ENCODE measurements at regions not wholly inside any gene's neighbourhood (a gene's known extent, or its start where the extent isn't known, plus 50 kb on each side); places are given as distances from the start of the nearest gene placed in this dataset.
"Not testable (repeated sequence)": the region's sequence is repeated elsewhere in the genome, so short reads cannot be mapped to it uniquely, and the experiment has no call there.

DNA sequence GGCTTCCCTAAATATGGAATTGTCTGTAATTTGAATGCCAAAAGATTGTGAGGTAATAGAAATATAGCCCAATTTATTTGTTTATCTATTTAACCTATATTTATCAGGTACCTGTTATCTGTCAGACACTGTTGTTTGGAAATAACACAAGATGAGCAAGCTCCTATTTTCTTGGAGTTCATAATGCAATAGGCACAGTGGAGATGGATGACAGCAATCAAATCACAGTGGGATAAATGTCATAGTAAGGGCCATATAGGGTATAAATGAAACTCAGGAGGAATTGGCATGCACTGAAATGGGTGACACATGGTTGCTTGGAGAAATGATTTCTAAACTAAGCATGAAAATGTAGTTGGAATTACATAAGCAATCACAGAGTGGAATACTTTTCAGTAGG is 761.8 kb upstream of the MBL2 start:
- DNase-seq (ENCODE audit: low spot score) = no peak

DNA sequence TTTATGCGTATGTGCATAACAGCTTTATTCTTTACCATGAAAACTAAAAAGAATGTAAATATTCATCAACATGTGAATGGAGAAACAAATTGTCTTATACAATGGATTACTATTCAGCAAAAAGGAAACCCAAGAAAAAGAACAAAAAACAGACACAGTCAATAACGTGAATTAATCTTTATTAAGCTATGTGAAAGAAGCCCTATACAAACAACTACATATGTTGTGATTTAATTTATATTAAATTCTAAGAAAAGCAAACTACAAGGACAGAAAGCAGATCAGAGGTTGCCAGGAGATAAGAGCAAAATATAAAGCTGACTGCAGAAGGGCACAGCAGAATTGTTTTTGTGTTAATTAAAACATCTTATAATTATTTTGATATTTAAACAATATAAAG is 756.4 kb upstream of the MBL2 start:
- no peak for DNase-seq (ENCODE audit: low spot score)

DNA sequence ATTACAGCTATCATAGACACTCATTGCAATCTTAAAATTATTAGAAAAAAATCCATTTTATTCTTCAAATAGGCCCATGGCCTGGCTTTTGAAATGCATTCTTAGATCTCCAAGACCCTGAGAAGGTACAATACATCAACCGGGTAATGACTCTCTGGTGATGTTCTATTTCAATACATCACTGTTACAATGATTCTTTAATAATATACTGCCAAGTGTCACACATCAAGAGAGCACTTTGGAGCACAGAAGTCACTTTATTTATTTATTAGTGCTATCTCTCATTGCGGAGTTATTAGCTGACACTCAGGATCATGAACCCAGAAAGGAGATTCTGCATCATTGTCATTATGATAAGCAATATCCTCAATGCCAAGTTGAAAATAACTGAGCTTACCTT is 748.5 kb upstream of the MBL2 start:
- no peak for DNase-seq (ENCODE audit: low spot score)

DNA sequence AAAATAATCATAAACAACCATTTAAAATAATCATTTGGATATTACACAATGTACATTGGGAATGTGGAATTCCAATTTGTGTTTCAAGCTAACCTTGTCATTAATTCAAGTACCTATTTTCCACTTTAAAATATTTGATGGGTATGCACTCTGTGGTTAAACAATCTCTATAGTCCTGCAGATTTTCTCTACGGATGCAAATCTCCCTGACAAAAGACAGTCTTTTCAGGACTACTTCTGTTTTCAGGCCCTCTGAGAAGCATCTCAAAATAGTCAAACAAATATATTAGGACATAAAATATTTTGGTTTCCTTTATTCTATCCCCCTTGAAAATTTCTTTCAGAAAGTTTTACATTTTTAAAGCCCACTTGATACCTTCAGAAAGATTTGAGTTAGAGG is 735.6 kb upstream of the MBL2 start:
- DNase-seq (ENCODE audit: low spot score) = no peak

DNA sequence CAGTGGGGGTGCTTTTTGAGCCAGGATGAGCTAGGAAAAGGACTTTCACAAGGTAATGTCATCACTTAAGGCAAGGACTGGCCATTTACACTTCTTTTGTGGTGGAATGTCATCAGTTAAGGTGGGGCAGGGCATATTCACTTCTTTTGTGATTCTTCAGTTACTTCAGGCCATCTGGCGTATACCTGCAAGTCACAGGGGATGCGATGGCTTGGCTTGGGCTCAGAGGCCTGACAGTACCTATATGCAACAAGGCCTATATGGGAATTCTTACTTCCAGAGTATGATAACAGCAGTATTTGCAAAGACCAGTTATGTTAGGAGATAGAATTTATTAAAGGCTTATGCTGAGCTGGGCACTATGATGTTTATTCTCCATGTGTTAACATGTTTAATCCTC is 731.9 kb upstream of the MBL2 start:
- DNase-seq (ENCODE audit: low spot score) = not testable (repeated sequence)

DNA sequence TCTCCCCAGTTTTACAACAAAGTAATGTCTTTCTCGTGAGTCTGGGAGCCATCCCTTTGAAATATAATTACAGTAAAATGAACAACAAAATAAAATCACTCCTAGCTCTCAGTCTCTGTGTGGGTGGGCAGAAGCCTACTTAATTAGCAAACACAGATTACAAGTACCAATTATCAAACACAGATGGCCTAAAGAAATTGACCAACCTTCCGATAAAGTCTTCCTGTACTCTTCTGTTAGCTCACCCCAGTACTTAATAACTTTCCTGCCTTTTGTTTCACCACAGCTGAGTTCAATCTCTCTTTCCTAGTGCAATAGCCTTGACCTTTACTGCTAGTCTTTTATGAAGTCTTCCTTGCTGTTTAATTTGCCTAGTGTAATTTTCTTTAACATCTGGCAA is 719.2 kb upstream of the MBL2 start:
- no peak for DNase-seq (ENCODE audit: low spot score)

DNA sequence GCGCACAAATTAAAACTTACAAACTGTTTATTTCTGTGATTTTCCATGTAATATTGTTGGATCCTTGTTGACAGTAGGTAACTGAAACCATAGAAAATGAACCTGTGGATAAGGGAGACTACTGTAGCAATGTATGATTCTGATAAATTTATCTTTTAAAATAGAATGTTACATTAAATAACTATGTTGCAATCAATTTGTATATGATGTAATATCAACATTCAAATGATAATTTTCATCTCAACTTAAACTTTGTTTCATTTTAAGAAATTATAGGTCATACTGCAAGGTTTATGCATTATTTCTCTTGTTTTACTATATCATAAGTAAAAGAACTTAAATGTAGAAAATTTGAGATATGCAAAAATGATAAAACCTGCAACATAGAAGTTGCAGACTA is 718.0 kb upstream of the MBL2 start:
- DNase-seq (ENCODE audit: low spot score) = no peak

DNA sequence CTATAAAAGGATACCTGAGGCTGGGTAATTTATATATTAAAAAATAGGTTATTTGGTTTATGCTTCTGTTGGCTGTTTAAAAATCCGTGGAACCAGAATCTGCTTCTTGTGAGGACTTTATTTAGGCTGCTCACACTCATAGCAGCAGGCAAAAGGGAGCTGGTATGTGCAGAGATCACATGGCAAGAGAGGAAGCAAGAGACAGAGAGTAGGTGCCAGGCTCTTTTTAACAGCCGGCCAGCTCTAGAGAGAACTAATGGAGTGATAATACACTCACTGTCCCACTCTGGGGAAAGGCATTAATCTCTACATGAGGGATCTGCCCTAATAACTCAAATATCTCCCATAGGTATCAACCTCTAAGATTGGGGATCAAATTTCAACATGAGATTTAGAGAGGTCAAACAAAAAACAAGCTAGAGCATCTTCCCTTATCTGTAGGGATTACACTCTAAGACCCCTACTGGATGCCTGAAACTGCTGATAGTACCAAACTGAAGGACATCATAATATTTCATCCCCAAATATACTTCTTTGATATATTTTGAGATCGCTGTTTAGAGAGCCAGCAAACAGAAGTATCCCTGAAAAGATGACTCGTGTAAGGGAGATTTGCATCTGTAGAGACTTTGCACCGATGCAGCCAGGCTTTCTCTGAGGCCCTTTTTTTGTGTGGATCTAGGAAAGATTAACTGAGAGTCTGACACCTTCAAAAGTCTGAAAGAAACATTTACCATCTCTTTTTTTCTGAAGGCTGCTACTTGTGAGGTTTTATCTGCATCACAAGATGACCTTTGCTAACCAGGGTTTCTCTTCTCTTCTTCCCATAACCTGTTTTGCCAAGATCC is 717.0 kb upstream of the MBL2 start:
- DNase-seq (ENCODE audit: low spot score) = no peak

DNA sequence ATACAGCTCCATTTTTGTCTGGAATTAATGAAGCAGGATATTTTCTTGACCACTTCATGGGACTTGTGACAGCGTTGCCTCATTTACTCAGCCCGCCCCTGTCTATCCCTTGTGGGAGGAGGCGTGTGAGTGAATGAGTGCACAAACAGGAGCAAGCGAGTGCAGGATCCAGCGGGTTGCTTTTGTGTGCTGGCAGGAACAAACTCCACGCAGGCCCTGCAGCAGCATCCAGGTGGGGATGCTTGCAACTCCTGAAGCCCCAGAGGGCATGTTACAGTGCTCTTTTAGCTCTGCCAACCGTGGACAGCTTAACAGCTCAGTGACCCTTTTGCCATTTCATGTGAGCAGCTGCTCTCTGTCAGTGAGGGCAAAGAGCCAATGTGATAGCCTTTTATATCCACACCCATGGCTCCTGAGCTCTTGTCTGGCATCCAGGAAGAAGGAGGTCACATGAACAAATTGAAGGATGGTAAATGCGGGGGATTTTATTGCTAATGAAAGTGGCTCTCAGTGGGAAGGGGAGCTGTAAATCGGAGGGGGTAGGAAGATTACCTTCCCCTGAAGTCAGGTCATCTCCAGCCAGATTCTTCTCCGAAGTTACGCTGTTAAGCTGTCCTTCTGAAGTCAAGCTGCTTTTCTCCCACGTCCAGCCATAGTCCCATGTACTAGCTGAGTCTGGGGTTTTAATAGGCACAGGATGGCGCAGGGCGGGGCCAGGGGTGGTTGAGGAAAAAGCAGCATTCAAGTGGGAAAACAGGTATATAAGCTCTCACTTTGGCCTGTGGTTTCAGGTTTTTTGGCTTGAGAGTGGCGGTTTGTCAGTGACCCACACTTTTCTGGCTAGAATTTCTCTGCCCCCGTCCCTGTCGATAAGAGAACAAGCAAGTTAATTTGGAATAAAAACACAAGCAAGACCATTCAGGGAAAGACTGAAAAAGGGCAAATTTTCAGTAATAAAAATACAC is 714.7 kb upstream of the MBL2 start:
- no peak for DNase-seq (ENCODE audit: low spot score)

DNA sequence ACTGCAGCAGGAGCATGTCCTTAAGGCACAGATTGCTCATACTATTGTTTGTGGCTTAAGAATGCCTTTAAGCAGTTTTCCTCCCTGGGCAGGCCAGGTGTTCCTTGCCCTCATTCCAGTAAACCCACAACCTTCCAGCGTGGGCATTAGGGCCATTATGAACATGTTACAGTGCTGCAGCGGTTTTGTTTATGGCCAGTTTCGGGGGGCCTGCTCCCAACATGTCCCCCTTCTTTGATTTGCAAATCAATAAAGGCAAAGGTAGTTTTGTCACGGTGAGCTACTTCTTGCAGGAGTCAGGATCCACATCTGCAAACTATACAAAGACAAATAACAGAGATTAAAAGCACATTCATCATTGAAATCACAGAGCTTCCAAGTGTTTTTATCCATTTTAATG is 712.8 kb upstream of the MBL2 start:
- not testable (repeated sequence) for DNase-seq (ENCODE audit: low spot score)

DNA sequence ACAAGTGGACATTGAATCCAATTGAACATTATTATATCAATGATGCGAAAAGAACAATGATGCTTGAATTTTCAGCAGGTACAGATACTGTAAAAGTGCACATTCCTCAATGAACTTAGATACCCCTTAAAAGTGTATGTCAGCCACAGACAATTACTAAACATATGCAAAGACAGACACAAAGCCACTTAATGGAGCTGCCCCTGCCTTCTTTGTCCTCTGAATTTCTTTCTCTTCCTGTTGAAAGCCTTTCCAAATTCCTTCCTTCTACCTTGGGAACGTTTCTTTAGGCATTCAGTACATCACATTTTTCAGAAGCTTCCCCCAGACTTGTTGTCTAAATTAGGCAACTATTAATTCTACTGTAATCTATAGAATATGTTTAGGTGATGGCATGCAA is 706.8 kb upstream of the MBL2 start:
- no peak for DNase-seq (ENCODE audit: low spot score)

DNA sequence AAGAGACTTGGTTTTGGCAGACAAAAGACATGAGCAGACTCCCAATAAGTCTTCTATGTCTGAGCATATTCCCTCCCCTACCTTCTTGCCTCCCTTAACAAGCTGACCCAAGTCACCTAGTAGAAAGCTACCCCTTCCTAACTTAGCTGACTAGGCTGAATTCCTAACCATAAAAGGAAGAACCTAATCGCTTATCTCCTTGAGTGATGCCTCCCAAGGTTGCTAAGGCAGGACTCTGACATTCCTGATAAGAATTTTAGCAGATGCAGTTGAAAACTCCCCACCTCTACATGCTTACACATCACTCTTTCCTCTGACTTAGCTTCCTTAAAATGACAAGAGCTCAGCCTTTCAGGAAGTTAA is 704.7 kb upstream of the MBL2 start:
- no peak for DNase-seq (ENCODE audit: low spot score)

DNA sequence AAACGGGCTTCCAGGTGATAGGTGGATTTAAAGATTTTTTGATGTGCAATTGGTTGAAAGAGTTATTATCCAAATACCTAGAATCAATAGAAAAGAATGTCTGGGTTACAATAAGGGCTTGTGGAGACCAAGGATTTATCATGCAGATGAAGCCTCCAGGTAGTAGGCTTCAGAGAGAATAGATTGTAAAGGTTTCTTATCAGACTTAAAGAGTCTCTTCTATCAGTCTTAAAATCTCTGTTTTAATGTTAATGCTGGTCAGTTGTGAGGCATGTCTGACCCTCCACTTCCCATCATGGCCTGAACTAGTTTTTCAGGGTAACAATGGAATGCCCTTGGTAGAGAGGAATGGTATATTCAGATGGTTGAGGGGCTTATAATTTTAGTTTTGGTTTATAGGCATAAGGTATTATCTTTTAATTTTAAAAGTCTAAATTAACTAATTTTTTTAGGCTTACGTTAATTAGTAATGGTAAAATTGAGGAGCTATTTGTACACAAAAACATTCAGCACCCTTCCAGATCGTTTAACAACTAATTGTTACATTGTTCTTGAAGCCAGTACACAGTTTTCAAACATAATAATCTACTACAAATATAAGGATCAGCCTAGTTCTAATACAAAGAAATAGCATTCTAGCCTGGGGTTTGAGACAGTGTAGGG is 704.2 kb upstream of the MBL2 start:
- no peak for DNase-seq (ENCODE audit: low spot score)

DNA sequence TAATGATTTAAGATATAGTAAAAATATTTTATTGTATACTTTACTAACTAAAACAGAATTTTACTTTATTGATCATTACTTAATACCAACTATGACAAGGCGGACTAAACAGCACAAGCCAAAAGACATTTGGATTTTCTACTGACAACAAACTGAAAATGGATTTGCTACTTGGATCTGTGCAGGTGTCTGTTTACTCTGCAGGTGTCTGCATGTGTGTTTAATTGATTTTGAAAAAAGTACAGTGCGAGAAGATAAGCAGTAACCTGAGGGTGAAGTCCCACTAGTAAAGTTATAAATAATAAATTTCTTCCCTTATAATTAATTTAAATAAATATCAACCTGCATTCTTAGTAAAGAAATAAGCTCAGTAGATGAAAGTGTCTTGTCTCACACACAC is 696.8 kb upstream of the MBL2 start:
- DNase-seq (ENCODE audit: low spot score) = no peak

DNA sequence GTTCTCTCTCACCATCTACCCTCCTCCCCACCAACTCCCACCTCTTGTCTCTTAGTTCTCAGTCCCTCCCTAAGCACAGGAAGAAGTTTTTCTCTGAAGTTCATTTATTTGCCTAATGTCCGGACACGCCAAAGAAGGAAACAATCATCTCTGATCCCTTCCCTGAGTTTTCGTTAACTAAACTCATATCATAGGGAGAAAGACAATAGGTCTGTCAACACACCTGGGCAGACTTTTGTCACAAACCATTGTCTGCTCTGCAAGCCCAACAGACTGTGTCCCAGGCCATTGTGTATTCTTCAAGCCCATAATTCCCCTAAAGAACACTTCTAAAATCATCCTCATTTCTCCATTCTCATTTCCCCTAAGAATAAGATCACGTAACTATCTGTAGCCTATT is 691.0 kb upstream of the MBL2 start:
- no peak for DNase-seq (ENCODE audit: low spot score)

DNA sequence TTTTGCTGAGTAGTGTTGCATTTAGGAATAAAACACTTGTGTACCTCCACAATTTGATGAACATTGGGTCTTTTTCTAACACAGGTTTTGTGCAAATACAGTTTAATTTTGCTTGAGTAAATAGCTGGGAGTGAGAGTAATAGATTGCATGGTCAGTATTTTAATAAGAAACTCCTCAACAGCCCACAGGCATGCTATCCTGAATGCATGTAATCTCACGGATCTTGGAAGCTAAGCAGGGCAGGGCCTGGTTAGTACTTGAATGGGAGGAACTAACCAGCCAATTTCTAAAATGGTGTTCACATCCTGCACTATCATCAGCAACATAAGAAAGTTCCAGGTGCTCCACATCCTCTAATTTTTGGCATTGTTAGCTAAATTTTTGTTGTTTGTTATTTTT is 685.4 kb upstream of the MBL2 start:
- no peak for DNase-seq (ENCODE audit: low spot score)

DNA sequence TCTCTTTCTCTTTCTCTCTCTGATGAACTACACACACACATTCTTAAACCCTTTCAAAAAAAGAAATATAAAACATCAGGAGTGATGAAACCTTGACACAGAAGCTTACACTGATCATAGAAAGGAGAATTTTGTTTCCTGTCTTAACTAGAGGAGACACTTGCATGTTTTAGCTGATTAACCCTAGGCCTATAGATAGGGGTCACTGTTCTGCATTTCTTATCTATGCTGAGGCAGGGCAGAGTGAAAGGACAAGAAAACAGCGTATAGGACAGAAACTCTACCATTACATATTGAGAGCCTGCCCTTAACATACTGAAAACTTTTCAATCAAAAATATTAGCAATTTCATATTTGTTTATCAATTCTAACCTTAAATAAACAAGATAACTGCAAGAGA is 680.6 kb upstream of the MBL2 start:
- no peak for DNase-seq (ENCODE audit: low spot score)

DNA sequence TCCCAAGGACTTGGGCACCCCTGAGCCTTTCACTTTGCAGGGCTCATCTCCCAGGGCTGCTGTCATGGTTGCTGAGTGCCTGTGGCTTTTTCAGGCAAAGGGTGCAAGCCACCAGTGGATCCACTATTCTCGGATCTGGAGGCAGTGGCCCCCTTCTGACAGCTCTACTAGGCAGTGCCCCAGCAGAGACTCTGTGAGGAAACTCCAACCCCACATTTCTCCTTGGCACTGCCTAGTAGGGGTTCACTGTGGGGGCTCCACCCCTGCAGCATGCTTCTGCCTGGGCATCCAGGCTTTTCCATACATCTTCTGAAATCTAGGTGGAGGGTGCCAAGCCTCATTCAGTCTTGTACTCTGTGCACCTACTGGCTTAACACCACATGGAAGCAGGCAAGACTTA is 675.0 kb upstream of the MBL2 start:
- DNase-seq (ENCODE audit: low spot score) = no peak

DNA sequence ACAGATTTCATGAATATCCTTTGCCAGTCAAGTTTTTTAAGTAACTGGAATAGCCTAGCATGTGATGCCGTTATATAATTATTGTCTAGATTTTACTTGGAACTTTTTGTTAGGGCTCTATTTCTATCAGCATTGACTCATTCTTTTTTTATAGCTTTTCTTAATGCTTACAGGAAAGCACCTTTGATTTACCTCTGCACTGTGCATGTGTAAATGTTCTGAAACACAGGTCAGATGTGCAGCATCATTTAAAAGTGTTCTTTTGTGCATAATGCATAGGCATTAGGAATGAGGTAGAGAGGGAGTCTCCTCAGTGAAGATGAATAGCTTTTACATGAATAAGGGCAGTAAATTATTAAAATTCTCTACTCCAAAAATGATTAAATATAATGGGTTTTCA is 669.3 kb upstream of the MBL2 start:
- DNase-seq (ENCODE audit: low spot score) = no peak

DNA sequence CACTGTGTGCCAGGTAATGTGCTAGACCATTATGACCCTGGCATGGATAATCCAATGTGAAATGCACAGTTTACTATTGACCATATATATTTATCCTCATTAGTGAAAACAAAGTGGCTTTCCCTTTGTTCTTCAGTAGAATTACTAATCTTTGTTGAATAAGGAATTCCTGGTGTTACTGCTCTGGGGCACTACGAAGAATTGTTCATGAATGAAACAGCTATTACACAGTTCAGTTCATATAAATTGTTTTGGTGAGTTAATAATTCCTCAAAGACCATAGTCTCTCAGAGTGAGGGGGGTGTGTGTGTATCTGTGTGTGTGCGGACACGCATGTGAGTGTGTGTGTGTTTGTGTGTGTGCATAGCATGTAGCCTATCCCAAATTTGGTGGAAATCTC is 668.0 kb upstream of the MBL2 start:
- no peak for DNase-seq (ENCODE audit: low spot score)

DNA sequence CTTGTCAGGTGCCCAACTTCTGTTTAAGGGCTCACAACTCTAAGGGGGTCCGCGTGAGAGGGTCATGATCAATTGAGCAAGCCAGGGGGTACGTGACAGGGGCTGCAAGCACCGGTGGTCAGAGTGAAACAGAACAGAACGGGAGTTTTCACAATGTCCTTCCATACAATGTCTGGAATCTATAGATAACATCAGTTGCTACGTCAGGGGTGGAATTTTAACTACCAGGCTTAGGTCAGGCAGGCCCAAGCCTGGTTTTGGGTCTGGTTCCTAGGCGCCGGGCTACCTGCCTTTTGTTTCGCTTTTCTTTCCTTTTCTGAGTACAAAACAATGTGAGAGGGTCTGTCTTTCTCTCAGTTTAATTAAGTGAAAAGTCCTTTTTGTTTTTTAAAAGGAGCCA is 666.5 kb upstream of the MBL2 start:
- DNase-seq (ENCODE audit: low spot score) = not testable (repeated sequence)

DNA sequence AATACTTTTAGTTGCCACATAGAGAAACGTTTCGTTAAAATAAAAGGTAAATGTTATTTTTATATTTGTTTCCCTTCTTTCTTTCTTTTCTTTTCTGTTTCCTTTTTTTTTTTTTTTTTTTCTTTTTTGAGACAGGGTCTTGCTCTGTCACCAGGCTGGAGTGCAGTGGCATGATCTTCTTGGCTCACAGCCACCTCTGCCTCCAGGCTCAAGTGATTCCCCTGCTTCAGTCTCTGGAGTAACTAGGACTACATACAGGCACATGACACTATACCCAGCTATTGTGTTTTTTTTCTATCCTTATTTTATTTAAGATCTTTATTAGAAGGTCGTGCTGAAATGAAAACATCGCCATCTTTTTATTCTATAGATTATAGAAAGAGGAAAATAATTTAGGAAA is 661.8 kb upstream of the MBL2 start:
- DNase-seq (ENCODE audit: low spot score) = no peak

DNA sequence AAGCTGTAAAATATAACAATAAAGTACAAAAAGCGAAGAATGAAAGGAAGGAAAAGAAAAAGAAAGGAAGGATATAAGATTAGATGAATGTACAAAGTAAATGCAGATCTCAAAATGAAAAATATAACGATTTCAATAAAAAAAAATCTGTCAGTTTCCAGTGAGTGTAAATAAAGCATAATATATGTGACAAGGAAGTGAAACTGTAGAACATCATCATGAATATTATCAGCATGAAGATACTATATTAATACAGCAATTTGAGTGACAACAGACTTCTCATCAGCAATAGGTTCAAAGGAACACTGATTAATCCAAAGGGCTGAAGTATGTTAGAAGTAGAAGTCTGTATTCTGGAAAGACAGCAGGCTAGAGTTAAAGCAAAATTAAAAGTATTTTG is 659.5 kb upstream of the MBL2 start:
- DNase-seq (ENCODE audit: low spot score) = no peak
